ENCODE measurements at regions not wholly inside any gene's neighbourhood (a gene's known extent, or its start where the extent isn't known, plus 50 kb on each side); places are given as distances from the start of the nearest gene placed in this dataset.

- CTCF ChIA-PET = no interaction called here
- no peaks in the 10 kb centered on the region for H3K36me3 ChIP-seq (ENCODE audit: control insufficient read depth, insufficient read depth, low read length)
- POLR2A ChIA-PET = no interaction called here
- H3K27me3 ChIP-seq (ENCODE audit: control insufficient read depth, insufficient read depth, low read length) = no peaks in the 10 kb centered on the region
- H3K4me3 ChIP-seq (ENCODE audit: low read depth, low read length) = no peak overlapping the region
- no peak for DNase-seq (ENCODE audit: low read depth)
- TF ChIP-seq CTCF (IDR thresholded peaks at IDR 0.05; ENCODE audit: insufficient read depth, low read depth, low read length) = no peak
Measured at GRCh38 chr2:163351143-163351542, 384.7 kb downstream of the FIGN start.

- CTCF ChIA-PET = interaction anchor here (0.8 to 1.7 kb wide), 2 partner anchors 16 to 712 kb away, joined by 3 to 6 read pairs; no protein-coding TSS in a partner anchor
- peak; percentile 55 for DNase-seq (ENCODE audit: low read depth)
Measured at GRCh38 chr2:163348857-163349380, 386.9 kb downstream of the FIGN start.

GRCh38 chr2:163347982-163348856, 387.6 kb downstream of the FIGN start:
- POLR2A ChIA-PET = no interaction called here
- H3K36me3 ChIP-seq (ENCODE audit: control insufficient read depth, insufficient read depth, low read length) = no peaks in the 10 kb centered on the region
- CTCF ChIA-PET = interaction anchor here (0.8 to 1.7 kb wide), 5 partner anchors 16 to 713 kb away, joined by 3 to 6 read pairs (median 3); no protein-coding TSS in a partner anchor
- no peak for TF ChIP-seq CTCF (IDR thresholded peaks at IDR 0.05; ENCODE audit: insufficient read depth, low read depth, low read length)
- peak; percentile 51 for DNase-seq (ENCODE audit: low read depth)
- H3K27me3 ChIP-seq (ENCODE audit: control insufficient read depth, insufficient read depth, low read length) = no peaks in the 10 kb centered on the region
- H3K4me3 ChIP-seq (ENCODE audit: low read depth, low read length) = peak overlapping the region; percentile 32

More at GRCh38 chr2:163348857-163349380, 386.9 kb downstream of the FIGN start:
- Histone ChIP-seq H3K27me3 (ENCODE audit: control insufficient read depth, insufficient read depth, low read length) (no peaks in the 10 kb centered on the region), H3K4me3 (ENCODE audit: low read depth, low read length) (peak overlapping the region; percentile 32), H3K36me3 (ENCODE audit: control insufficient read depth, insufficient read depth, low read length) (no peaks in the 10 kb centered on the region)
- POLR2A ChIA-PET = interaction anchor here (0.6 kb wide), 1 partner anchor 36 kb away, joined by 4 read pairs; no protein-coding TSS in a partner anchor
- no peak for TF ChIP-seq CTCF (IDR thresholded peaks at IDR 0.05; ENCODE audit: insufficient read depth, low read depth, low read length)

- Histone ChIP-seq H3K27me3 (ENCODE audit: control insufficient read depth, insufficient read depth, low read length) (no peaks in the 10 kb centered on the region), H3K36me3 (ENCODE audit: control insufficient read depth, insufficient read depth, low read length) (no peaks in the 10 kb centered on the region), H3K4me3 (ENCODE audit: low read depth, low read length) (no peak overlapping the region)
- ChIA-PET CTCF (interaction anchor here (0.6 to 1.7 kb wide), 18 partner anchors 14 to 1090 kb away, joined by 3 to 10 read pairs (median 3); no protein-coding TSS in a partner anchor), POLR2A (no interaction called here)
- peak; percentile 73 for TF ChIP-seq CTCF (IDR thresholded peaks at IDR 0.05; ENCODE audit: insufficient read depth, low read depth, low read length)
- no peak for DNase-seq (ENCODE audit: low read depth)
Measured at GRCh38 chr2:163345795-163346573, 389.8 kb downstream of the FIGN start.

GRCh38 chr2:163343316-163343715, 392.5 kb downstream of the FIGN start:
- Histone ChIP-seq H3K36me3 (ENCODE audit: control insufficient read depth, insufficient read depth, low read length) (no peaks in the 10 kb centered on the region), H3K27me3 (ENCODE audit: control insufficient read depth, insufficient read depth, low read length) (no peaks in the 10 kb centered on the region), H3K4me3 (ENCODE audit: low read depth, low read length) (no peak overlapping the region)
- DNase-seq (ENCODE audit: low read depth) = no peak
- CTCF ChIA-PET = interaction anchor here (0.7 kb wide), 1 partner anchor 120 kb away, joined by 3 read pairs; no protein-coding TSS in a partner anchor
- TF ChIP-seq CTCF (IDR thresholded peaks at IDR 0.05; ENCODE audit: insufficient read depth, low read depth, low read length) = no peak
- POLR2A ChIA-PET = no interaction called here
